ENCODE measurements at regions not wholly inside any gene's neighbourhood (a gene's known extent, or its start where the extent isn't known, plus 50 kb on each side); places are given as distances from the start of the nearest gene placed in this dataset.
"Not testable (repeated sequence)": the region's sequence is repeated elsewhere in the genome, so short reads cannot be mapped to it uniquely, and the experiment has no call there.

- not testable (repeated sequence) for DNase-seq (ENCODE audit: low spot score)
These were observed 92.5 kb upstream of the CSRP2 start for GRCh38 chr12:76971216-76971879.

- DNase-seq (ENCODE audit: low spot score) = no peak
These were observed 88.5 kb upstream of the CSRP2 start for GRCh38 chr12:76967181-76967885.

- no peak for DNase-seq (ENCODE audit: low spot score)
These were observed 86.2 kb upstream of the CSRP2 start for GRCh38 chr12:76964784-76965571.

- no peak for DNase-seq (ENCODE audit: low spot score)
These were observed 83.3 kb upstream of the CSRP2 start for GRCh38 chr12:76962099-76962498.

GRCh38 chr12:76957301-76957700 is 78.5 kb upstream of the CSRP2 start:
- no peak for DNase-seq (ENCODE audit: low spot score)

GRCh38 chr12:76952995-76953394 is 74.2 kb upstream of the CSRP2 start:
- DNase-seq (ENCODE audit: low spot score) = no peak

- no peak for DNase-seq (ENCODE audit: low spot score)
These were observed 70.1 kb upstream of the CSRP2 start for GRCh38 chr12:76948879-76949278.

GRCh38 chr12:76947304-76947703 is 68.5 kb upstream of the CSRP2 start:
- no peak for DNase-seq (ENCODE audit: low spot score)

- no peak for DNase-seq (ENCODE audit: low spot score)
These were observed 67.6 kb upstream of the CSRP2 start for GRCh38 chr12:76946446-76946845.

GRCh38 chr12:76945867-76946266 is 67.0 kb upstream of the CSRP2 start:
- peak; percentile 28 for DNase-seq (ENCODE audit: low spot score)

GRCh38 chr12:76944892-76945291 is 66.1 kb upstream of the CSRP2 start:
- no peak for DNase-seq (ENCODE audit: low spot score)

- DNase-seq (ENCODE audit: low spot score) = peak; percentile 11
These were observed 64.2 kb upstream of the CSRP2 start for GRCh38 chr12:76943008-76943407.

- peak; percentile 23 for DNase-seq (ENCODE audit: low spot score)
These were observed 63.4 kb upstream of the CSRP2 start for GRCh38 chr12:76942267-76942666.

GRCh38 chr12:76940671-76941445 is 62.0 kb upstream of the CSRP2 start:
- DNase-seq (ENCODE audit: low spot score) = no peak

- DNase-seq (ENCODE audit: low spot score) = no peak
These were observed 60.9 kb upstream of the CSRP2 start for GRCh38 chr12:76939701-76940100.

GRCh38 chr12:76936275-76937193 is 57.7 kb upstream of the CSRP2 start:
- DNase-seq (ENCODE audit: low spot score) = no peak

GRCh38 chr12:76933392-76933791 is 54.6 kb upstream of the CSRP2 start:
- DNase-seq (ENCODE audit: low spot score) = not testable (repeated sequence)

GRCh38 chr12:76929499-76929898 is 50.7 kb upstream of the CSRP2 start:
- no peak for DNase-seq (ENCODE audit: low spot score)
